BJ (cell line): ENCODE measurements at regions not wholly inside any gene's neighbourhood (a gene's known extent, or its start where the extent isn't known, plus 50 kb on each side); places are given as distances from the start of the nearest gene placed in this dataset.

ENCODE experiments used
- CTCF ChIA-PET: fragments of 350-600 bp; formaldehyde crosslinking; extraction: SDS; loops from one replicate; lab custom pipeline; 2021; ENCODE audit warnings: antibody characterized with exemption, inconsistent platforms; lab: Yijun Ruan, JAX
- POLR2A ChIA-PET: fragments of 300-600 bp; sonication (Branson Sonifier 250); formaldehyde crosslinking; extraction: SDS; loops from one replicate; lab custom pipeline; 2021; ENCODE audit warnings: antibody characterized with exemption; lab: Charles Lee
- DNase-seq: peaks from one replicate; pipeline ENCODE4 v3.0.0-alpha.2; 2011; ENCODE audit warnings: low read depth
- H3K27me3 ChIP-seq: 2 replicates; pipeline ENCODE4 v1.6.0; 2011; ENCODE audit warnings: low read length; ENCODE audit not compliant: control insufficient read depth, insufficient read depth
- H3K36me3 ChIP-seq: 2 replicates; pipeline ENCODE4 v1.5.1; 2011; ENCODE audit warnings: low read length; ENCODE audit not compliant: control insufficient read depth, insufficient read depth
- H3K4me3 ChIP-seq: 2 replicates; pipeline ENCODE4 v1.5.1; 2011; ENCODE audit warnings: low read depth, mild to moderate bottlenecking, control low read depth, low read length
- TF ChIP-seq, protein P1 (sequence below): IDR thresholded peaks from 2 replicates; pipeline ENCODE4 v1.5.1; 2011; ENCODE audit warnings: low read depth, mild to moderate bottlenecking, control low read depth, inconsistent platforms, low read length, moderate library complexity; ENCODE audit not compliant: insufficient read depth

DNA sequence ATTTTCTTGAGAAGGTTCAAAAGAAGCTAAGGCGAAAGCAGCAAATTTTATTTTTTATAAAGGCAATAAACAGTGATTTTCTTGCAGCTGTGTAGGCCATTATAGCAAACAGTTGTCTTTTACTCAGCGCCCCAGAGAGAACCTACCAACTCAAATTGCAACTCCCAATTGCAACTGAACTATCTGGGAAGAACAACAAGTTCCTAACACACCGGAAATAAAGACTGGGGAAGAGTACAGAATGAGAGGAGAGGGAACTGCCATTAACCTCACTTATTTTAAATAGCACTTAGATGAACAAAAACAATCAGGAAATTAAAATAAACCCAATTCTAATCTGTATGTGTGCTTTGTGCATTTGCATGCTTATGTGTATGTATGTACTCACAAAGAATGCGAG, 171.1 kb downstream of the KCTD12 start:
- CTCF ChIA-PET: interaction anchor here (0.7 to 1.5 kb wide), 3 partner anchors 8 to 249 kb away, joined by 3 to 4 read pairs (median 3); no protein-coding TSS in a partner anchor
- TF ChIP-seq, protein P1, sequence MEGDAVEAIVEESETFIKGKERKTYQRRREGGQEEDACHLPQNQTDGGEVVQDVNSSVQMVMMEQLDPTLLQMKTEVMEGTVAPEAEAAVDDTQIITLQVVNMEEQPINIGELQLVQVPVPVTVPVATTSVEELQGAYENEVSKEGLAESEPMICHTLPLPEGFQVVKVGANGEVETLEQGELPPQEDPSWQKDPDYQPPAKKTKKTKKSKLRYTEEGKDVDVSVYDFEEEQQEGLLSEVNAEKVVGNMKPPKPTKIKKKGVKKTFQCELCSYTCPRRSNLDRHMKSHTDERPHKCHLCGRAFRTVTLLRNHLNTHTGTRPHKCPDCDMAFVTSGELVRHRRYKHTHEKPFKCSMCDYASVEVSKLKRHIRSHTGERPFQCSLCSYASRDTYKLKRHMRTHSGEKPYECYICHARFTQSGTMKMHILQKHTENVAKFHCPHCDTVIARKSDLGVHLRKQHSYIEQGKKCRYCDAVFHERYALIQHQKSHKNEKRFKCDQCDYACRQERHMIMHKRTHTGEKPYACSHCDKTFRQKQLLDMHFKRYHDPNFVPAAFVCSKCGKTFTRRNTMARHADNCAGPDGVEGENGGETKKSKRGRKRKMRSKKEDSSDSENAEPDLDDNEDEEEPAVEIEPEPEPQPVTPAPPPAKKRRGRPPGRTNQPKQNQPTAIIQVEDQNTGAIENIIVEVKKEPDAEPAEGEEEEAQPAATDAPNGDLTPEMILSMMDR: no peak
- DNase-seq: no peak

DNA sequence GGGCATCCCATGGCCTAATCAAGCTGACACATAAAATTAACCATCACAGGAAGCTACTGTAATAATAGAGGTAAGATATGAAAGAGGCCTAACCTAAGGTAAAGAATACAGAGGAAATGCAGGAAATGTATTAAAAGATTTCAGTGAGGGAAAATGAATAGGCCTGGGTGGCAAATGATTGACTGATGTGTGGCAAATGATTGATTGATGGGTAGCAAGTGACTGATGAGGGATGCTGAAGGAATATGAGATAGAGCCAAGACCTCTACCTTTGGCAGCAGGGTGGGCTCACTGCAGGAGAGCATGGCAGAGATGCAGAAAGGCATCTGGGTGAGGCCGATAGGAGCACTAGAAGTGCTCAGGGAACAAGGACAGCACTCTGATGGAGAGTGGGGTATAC, 172.9 kb downstream of the KCTD12 start:
- TF ChIP-seq, protein P1: no peak
- CTCF ChIA-PET: no interaction called here
- no peaks in the 10 kb centered on the region for H3K27me3 ChIP-seq
- no peak for DNase-seq
- no peaks in the 10 kb centered on the region for H3K36me3 ChIP-seq
- POLR2A ChIA-PET: no interaction called here
- H3K4me3 ChIP-seq: no peak overlapping the region

More for the DNA sequence above, 171.1 kb downstream of the KCTD12 start:
- POLR2A ChIA-PET: interaction anchor here (0.5 to 0.7 kb wide), 2 partner anchors 10 to 262 kb away, joined by 5 read pairs; no protein-coding TSS in a partner anchor
- Histone ChIP-seq H3K4me3 (no peak overlapping the region), H3K36me3 (no peaks in the 10 kb centered on the region), H3K27me3 (no peaks in the 10 kb centered on the region)

DNA sequence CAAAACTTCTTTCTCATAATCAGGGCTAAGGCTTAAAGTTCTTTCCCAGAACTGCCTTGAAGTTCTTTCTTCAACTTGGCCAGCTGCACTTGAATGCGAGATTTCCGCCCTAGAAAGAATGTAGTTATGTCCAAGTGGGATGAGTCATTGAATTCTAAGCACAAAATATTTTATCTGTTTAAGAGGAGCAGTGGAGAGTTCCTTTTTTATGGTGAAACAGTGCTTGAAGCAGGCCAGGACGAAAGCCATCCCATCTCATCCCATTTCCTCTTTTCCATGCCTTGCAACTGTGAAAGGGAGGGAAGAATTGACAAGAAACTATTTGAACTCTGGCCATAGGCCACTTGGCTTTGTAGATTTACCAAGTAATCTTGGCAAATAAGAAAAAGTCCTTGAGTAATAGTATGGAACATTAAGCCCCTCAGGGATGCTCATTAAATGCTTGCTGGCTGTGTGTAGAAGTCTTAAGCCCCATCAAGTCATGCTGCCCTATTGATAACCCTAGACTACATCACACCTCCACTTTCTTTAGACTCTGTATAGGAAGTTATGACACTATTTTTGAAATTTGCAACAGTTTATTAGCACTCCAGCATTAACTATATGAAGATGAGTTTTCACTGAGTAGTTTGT, 174.5 kb downstream of the KCTD12 start:
- Histone ChIP-seq H3K4me3 (no peak overlapping the region), H3K36me3 (no peaks in the 10 kb centered on the region), H3K27me3 (no peaks in the 10 kb centered on the region)
- TF ChIP-seq, protein P1: no peak
- POLR2A ChIA-PET: interaction anchor here (0.5 kb wide), 2 partner anchors 168 to 233 kb away, joined by 3 to 6 read pairs; no protein-coding TSS in a partner anchor
- DNase-seq: peak; percentile 91
- CTCF ChIA-PET: interaction anchor here (0.9 kb wide), 1 partner anchor 10 kb away, joined by 3 read pairs; no protein-coding TSS in a partner anchor

DNA sequence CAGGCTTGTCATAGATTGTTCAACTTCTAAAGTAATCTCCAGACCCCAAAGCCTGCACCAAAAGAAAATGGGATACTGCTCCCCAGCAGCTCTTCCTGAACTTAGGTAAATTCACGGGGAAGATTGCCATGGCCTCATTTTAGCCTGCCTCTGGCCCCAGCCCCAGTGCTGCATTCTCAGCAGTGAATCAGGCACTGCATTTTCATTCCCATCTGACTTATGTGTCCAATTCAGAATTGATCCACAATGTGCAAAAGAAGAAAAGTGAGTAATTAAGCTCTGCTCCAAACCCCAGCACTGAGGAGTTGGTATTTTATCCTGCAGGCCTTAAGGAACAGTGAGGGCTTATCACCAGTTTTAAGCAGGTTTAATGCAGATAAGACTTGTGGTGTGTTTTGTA, 176.4 kb downstream of the KCTD12 start:
- ChIA-PET CTCF (interaction anchor here (1.0 kb wide), 1 partner anchor 9 kb away, joined by 6 read pairs; no protein-coding TSS in a partner anchor), POLR2A (no interaction called here)
- no peaks in the 10 kb centered on the region for H3K27me3 ChIP-seq
- DNase-seq: no peak
- TF ChIP-seq, protein P1: no peak
- H3K4me3 ChIP-seq: no peak overlapping the region
- H3K36me3 ChIP-seq: no peaks in the 10 kb centered on the region

DNA sequence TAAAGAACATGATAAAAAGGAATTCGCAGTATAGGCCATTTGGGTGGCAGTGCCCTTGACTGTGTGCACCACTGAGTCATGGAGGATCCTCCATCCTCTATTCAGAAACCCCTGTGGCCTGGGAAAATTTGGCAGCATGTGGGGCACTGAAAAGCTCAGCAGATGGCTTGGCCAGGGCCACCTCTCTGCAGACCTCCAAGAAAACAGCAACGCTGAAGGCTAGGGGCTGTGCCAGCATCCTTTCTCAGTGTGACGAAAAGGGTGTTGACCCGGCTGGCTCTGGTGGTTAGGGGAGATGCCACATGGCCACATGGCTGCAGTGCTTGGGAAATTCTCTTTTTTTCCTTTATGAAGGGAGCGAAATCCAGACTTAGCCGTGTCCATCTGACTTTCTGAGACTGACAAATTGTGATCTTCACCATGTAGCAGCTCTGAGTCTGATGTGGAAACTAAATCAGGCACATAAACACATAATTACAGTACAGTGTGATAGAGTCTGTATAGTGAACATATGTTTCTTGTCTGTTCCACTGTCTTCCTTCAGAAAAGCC, 178.0 kb downstream of the KCTD12 start:
- CTCF ChIA-PET: interaction anchor here (0.7 to 1.0 kb wide), 2 partner anchors 19 to 176 kb away, joined by 3 read pairs; no protein-coding TSS in a partner anchor
- Histone ChIP-seq H3K27me3 (no peaks in the 10 kb centered on the region), H3K4me3 (no peak overlapping the region), H3K36me3 (no peaks in the 10 kb centered on the region)
- no peak for DNase-seq
- POLR2A ChIA-PET: no interaction called here
- TF ChIP-seq, protein P1: no peak
